Activated CD8-positive, alpha-beta memory T cell treated with anti-CD3 and anti-CD28 coated beads for 48 hours (primary cell): ENCODE measurements at regions not wholly inside any gene's neighbourhood (a gene's known extent, or its start where the extent isn't known, plus 50 kb on each side); places are given as distances from the start of the nearest gene placed in this dataset.

Experiments used
- DNase-seq, 3 experiments: peaks; one replicate each; pipeline ENCODE4 v3.0.0-alpha.2; 2020; ENCODE audit warnings: low read depth in 2 of 3, low spot score in 2 of 3

DNA sequence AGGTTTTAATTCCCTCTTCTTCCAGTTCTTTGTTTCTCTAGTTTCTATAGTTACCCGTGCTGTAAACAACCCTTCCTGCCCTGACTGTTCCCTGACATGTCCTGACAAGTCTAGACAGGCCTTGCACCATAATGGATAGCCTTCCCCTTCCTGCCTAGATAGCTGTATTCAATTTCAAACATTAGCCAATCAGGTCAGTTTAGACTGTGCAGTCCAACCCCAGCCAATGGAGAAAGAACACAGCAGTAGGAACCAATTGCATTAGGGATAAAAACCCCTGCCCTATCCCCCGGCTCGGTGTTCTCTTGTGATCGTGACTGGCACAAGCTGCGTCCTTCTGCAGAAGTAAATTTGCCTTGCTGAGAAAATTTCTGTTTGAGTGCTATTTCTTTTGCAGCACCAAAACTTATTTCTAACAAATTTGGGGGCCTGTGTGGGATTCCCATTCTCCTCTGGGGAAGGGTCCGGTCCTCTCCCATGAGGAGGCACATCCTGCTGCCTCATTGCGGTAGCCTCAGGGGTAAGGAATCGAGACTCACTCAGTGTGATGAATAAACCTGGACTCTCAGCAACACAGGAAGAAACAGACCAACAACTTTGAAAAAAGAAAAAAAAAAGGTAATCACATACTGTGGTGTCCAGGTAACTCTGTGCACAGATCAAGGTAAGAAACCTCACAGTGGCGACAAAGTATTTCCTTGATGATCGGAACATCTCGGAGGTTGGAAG lies 248.7 kb upstream of the ECI2 start:
- no peak for DNase-seq

DNA sequence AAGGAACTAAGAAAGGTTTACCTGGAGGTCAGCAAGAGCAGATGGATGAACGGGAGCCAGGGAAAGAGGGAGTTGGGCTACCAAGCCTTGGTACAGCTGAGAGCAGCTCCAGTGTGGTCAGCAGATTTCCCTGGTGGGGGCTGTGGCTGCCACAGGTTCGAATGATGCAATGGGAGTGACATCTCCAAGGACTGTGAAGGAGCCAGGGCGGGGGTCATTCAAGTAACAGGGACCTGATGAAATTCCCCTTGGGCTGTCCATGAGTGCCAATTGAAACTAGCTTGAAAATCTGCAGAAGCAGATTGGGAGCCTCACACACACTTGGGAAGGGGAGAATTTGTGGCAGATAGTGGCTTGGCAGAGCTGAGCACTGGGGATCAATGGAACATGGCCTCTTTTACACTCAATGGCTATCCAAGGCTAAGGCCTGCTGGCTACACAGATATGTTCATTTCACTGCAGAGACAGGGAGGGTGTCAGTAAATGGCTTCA lies 247.0 kb upstream of the ECI2 start:
- no peak for DNase-seq

DNA sequence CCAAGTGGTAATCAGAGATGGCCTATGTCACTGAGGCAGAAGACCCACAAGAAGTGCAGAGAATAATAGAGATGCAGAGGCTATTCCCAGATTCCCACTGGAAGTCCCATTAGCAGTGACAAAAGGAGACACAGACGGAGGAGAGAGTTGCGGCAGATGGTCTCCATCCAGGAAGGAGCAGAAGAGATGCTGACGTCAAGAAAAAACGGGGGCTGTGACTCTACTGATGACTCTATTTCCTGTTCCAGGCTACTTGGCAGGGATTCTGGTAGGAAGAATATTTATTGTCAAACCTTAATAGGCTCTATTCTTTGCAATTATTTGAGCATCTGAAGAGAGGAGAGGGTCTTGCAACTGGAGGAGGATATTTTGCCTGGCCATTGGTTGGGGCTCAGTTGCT lies 246.0 kb upstream of the ECI2 start:
- DNase-seq = no peak

DNA sequence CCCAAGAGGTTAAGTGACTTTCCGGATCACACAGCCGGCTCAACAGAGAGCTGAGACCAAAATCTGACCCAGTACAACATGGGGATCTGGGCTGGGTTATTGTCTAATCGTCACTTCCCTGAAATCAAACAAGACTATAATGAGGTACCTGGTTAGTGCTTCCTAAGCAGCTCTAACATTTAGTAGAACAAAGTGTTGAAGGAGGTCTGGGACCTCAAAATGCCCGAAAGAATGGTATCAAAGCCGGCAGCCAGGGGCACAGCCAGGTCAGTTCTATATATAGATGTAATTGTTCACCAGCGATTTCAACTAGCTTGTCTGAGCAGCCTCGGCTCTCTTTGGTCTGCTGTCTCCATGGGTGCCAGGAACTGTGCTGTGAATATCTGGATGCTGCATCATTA lies 245.5 kb upstream of the ECI2 start:
- no peak for DNase-seq

DNA sequence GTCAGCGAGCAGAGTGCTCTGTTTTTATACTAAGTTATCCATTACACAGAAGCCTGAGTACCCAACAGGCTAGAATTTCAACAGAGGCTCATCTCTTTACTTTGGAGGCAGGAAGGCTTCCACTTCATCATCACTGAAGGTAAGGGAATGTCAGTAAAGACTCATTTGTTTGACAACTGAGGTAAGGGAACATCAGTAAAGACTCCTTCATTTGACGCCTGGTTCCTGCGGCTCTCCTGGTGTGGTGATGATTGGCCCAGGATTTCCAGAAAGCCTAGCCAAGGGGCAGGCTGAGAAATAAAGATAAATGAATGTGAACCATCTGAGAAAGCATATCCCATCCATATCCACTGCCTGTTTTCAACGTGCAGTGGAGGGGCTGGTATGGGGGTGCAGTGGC lies 244.6 kb upstream of the ECI2 start:
- DNase-seq = no peak

DNA sequence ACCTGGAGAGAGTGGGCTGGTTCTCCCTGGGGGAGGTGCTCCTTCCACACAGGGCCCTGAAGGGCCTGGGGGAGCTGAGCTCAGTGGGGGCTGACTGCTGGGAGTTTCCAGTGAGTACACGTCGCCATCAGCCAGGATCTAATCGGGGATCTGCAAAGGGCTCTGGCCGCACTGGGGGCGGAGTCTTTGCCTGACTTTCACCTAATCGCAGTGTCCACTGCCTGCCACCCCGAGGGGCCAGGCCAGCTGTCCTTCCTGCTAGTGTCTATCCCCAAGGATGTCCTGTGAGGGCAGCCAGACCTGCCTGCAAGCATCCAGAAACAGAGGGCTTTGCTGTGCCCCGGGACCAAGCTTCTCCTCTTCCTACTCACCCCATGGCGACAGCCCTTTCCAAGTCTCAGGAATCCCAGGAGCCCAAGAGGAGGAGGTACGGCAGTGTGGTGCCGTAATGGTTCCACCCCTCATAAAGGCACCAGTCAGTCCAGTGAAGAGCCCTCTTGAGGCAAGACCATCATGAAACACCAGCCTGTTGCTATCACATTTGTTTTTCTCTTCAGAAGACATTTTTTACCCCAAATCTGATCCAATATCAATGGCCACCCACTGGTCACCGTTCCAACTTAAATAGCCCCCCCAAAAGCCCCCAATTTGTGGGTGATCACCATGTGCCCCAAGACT lies 243.1 kb upstream of the ECI2 start:
- DNase-seq = no peak

DNA sequence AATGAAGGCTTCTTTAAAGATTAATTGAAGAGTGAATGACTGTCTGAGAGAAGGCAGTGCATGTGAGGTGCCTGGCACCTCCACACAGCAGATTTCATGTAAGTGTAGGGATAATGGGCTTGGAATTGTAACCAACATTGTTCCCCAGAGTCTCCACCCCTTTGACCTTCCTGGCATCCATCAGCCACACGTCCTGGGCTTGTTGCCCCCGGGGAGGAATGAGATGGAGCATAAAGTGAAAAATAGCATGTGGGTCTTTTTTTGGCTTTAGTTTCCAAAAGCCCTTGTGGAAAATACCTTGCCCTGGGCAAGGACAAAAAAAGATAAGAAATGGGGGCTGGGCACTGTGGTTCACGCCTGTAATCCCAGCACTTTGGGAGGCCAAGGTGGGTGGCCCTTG lies 242.2 kb upstream of the ECI2 start:
- no peak for DNase-seq

DNA sequence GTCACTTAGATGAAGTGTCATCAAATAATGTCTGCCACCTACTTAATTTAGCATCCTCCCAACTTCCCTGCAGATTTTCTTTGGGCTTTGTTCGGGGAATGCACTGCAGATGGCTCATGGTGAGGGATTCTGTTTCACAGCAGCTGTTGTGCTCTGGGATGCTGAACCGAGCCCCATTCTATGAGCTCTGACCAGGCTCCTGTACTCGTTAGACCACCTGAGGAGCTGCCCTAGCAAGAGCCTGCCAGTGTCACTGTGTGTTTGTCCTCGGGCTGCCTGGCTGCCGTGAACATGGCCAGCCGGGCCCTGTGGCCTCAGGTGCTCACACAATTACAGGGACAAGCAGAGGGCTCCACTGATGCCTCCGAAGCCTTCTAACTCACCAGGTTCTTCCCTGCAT lies 238.8 kb upstream of the ECI2 start:
- no peak for DNase-seq

DNA sequence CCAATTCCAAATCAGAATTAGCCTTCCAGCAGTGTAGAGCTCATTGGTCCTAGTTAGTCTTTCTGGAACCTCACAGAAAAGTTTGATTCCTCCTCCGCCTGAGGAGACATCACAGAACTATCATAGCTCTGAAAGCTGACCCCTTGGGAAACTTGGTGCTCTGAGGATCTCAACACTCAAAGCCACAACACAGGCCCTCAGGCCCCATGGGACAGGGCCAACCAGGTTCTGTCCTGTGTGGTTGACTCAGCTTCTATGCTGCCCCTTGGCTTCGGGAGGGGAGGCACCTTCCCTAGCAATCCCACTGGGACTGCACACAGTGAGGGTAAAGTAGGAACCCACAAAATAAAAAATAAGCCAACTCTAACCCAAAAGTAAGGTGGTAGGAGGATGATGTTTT lies 237.5 kb upstream of the ECI2 start:
- DNase-seq = no peak

DNA sequence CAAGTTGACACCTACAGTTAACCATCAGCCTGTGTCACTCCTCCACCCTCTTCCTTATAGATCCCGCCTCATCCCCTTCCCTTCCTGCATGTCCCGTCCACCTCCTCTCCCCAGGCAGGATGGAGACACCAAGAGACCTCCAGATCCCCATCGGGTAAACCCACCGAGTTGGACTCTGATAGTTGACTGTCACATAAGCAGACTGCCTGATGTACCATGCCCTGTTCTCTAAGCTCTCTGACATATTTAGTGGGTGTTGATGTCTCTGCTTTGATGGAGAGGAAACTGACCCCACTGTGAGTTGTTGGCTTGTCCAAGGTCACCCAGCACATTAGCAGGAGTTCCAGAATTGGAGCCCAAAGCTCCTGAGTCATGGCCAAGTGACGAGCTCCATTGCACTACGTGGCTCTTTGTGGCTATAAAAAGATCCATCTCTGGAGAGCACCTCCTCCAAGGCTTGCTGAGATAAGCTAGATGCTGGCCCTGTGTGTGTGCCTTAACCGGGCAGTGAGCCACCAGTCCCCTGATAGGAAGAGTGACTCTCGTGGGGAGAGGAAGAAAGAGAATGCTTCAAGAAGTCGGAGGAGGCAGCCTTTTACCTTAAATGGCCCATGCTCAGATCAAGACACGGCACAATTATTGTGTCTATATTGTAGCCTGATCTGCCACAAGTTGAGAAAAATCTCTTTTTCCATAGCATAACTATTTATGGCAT lies 236.0 kb upstream of the ECI2 start:
- DNase-seq = no peak

DNA sequence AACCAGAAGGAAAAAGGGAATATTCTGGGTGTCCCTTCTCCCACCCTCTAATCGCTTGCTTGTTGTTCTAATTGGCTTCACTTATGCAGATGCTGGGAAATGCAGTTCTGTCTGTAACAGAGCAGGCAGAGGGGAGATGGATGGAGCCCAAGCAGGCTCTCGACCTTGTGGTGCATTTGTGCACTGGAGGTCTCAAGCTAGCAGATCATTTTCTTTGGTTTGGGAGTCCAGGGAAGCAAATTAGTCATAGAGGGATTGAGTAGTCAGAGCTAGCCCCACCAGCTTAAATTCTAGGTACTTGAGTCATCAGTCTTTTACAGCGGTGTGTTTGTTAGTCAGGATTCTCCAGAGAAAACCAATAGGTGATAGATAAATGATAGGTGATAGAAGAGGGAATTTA lies 234.7 kb upstream of the ECI2 start:
- DNase-seq = no peak

DNA sequence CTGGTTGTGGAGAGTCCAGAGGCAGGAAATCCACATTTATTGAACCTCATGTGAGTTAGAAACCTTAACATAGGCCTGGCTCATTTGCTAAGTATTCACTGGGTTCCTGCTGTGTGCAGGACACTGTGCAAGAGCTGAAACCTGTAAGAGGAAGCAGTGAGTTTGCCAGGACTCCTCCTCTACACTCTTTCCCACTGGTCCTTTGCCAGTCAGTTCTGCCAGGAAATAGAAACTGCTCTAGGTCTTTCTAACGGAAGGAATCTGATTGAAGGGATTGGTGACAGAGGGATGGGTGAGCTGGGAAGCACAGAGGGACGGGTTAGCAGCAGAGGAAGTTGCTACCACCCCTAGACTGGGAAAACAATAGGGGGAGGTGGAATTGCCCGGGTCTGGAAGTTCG lies 234.2 kb upstream of the ECI2 start:
- no peak for DNase-seq

DNA sequence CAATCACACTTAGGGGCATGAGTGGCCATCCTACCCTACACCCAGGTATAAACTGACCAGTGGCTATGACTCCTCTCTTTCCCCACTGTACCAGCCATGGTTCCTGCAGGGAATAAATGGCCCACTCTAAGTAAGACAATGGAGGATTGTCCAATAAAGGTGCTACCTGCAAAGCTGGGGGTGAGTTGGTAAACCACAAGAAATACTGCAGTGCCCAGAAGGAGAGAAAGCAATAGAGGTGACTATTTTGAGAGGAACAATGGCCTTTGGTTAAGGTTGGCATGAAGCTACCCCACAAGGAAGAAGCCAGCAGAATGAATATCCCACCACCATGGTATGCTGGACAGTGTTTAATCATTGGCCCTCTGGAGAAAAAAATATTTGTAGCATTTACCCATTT lies 233.3 kb upstream of the ECI2 start:
- DNase-seq = no peak

DNA sequence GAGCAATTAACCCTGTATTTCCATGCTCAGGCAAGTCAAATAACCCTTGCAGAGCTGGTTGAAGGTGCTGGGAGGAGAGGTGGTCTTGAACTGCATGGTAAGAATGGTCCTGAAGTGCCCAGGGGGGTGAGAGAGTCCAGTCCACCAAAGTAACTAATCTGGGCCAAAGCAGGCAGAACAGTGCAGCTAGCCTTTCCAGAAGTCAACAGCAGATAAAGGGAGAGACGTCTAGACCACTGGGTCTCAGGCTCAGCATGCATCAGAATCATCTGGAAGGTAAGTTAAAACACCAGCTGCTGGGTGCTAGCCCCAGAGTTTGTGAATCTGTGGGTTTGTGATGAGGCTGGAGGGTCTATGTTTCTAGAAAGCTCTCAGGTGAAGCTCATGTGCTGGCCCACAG lies 232.3 kb upstream of the ECI2 start:
- DNase-seq = no peak

DNA sequence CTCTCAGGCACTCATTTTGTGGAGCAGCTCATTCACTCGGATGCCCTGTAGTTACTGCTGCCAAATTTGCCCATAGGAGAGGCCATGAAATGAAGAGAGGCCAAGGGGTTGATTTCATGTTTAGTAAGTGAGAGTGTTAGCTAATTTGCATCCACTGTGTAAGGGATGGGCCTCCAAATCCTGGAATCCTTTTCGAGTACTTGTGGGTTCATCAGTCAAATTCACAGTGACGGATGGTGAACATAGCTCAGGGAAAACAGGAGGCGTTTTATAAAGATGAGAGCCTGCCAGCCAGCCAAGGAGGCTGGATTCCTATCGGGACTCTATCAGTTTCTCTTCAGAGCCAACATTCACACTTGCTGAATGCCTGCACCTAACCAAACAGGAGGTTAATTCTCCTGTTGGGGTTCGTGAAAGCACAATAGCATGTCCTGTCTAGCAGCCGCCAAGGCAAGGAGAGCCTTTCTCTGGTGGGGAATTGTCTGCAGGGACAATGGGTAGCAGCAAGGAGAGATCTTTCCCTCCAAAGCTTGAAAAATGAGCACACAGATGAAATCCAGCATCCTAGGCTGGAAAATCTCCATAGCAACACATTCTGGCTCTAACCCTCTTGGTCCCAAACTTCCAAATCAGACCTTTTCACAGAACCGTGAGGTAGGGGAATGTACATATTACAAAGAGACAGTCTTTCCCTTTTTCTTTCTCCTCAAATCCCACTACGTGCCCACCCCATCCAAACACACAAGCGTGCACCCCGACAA lies 231.4 kb upstream of the ECI2 start:
- no peak for DNase-seq

DNA sequence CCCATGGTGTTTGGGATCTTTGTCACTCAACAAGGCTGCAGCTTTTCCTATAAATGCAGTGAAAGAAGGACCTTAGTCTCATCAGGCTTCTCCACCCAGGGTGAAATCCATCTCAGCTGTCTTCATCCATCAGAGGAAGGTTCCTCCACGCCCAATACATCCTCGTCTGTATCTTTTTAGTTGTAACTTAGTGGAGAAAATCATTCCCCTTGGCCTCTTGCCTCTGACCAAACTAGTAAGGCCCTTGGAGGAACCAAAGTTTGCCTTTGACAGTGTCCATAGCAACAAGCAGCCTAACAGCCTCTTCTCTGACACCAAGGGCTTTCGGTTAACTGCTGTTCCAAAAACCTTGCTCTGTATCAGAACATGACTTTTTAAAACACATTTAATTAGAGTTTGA lies 230.3 kb upstream of the ECI2 start:
- DNase-seq = no peak

DNA sequence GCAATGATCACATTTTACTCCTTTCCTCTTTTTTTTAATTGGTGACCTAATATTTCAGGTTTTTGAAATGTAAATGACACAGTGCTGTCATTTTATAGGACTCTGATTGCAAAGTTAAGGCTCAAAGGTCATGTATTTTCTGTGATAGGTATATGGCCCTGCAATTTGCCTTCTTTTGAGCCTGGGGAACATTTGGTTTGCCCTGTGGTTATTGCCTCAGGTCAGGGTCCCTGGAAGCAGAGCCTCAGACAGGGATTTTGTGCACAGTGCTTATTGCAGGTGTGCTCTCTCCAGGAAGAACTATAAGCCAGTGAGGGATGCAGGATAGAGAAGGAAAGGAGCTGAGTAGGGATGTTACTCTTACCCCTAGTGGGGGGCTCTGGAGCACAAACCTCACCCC lies 229.3 kb upstream of the ECI2 start:
- DNase-seq = no peak

DNA sequence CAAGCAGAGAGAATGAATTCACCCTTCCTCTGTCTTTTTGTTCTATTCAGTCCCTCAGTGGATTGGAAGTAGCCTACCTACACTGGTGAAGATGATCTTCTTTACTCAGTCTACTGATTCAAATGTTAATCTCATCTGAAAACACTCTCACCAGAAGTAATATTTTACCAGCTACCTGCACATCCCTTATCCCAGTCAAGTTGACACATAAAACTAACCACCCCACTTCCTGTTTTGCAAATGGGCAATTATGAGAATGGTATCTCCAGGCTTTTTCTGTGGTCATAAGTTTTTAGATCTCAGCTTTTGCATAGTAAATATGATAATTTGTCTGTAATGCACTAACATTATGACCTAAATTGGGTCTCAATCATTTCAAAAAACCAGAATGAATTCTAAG lies 228.8 kb upstream of the ECI2 start:
- no peak for DNase-seq

DNA sequence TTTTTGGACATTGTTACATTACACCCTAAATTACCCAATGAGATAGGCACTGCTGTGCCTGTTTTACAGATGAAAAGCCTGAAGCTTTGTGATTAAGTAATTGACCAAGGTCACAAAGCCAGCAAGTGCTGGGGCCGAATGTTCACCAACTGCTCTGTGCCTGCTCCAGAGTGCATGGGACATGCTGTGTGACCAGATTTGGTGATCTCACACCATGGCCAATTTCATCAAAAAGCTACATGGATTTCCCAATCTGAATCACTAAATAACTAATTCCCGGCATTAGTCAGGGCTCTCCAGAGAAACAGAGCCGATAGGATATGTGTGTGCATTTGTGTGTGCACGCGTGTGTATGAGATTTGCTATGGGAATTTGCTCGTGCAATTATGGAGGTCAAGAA lies 228.3 kb upstream of the ECI2 start:
- DNase-seq = no peak

DNA sequence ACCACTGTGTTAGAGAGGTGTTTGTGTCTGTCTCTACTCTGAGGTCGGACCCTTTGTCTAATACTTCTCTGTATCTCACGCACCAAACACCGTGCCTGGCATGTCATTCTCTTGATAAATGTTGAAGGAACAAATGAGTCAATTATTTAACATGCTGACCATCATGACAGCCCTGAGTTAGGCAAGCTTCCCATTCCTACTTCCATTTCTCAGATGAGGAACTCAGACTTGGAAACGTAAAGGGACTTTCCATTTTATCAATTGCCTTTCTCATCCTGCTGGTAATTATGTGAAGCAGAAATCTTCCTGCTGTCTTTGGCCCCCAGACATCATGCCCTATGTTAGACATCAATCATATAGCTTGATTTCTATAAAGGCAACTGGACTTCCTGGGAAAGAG lies 227.0 kb upstream of the ECI2 start:
- DNase-seq = no peak

DNA sequence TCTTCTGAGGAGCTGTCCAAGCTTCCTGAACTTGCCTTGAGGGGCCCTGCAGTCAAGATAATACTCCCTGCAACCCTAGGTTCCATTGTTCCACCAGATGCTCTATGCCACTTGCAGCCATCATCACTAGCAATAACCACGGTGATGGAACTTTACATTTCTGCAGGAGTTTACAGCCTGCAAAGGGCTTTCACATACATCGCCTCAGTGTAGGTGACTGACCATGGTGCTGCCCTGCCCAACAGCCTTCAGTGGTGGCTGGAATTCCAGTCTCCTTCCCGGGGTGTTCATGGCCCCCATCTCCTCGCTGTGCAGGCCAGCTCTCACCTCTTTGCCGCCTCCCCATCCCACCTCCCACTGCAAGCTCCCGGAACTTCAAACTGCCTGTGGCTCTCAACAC lies 225.5 kb upstream of the ECI2 start:
- no peak for DNase-seq
